DND-41 (cell line): ENCODE measurements at regions not wholly inside any gene's neighbourhood (a gene's known extent, or its start where the extent isn't known, plus 50 kb on each side); places are given as distances from the start of the nearest gene placed in this dataset.

Experiments
- ATAC-seq: fragments of 200-7000 bp; cut with Tn5 transposase; 3 replicates; pipeline ENCODE4 v1.9.1; 2021; ENCODE audit warnings: low read depth; ENCODE audit not compliant: insufficient read depth
- DNase-seq: peaks from one replicate; pipeline ENCODE4 v3.0.0-alpha.2; 2020
- H2AFZ ChIP-seq: 2 replicates; pipeline ENCODE4 v1.6.0; 2012; ENCODE audit warnings: low read depth, low read length
- H3K27ac ChIP-seq: 2 replicates; pipeline ENCODE4 v1.5.1; 2012; ENCODE audit warnings: low read length, inconsistent platforms
- H3K27me3 ChIP-seq: fragments of 200-600 bp; sonication (generic); 2 replicates; pipeline ENCODE4 v1.6.0; 2012; ENCODE audit warnings: low read length, mild to moderate bottlenecking, inconsistent platforms; ENCODE audit not compliant: insufficient read depth, poor library complexity
- H3K36me3 ChIP-seq: 2 replicates; pipeline ENCODE4 v1.5.1; 2012; ENCODE audit warnings: low read length, inconsistent platforms; ENCODE audit not compliant: insufficient read depth
- H3K4me1 ChIP-seq: 2 replicates; pipeline ENCODE4 v1.5.1; 2012; ENCODE audit warnings: mild to moderate bottlenecking, low read length; ENCODE audit not compliant: insufficient read depth
- H3K4me2 ChIP-seq: 2 replicates; pipeline ENCODE4 v1.6.0; 2012; ENCODE audit warnings: mild to moderate bottlenecking, moderate library complexity, low read length, inconsistent platforms; ENCODE audit not compliant: insufficient read depth
- H3K4me3 ChIP-seq, 2 experiments: fragments of 200-600 bp in 1 of 2; shearing (Covaris generic) in 1 of 2; 2 replicates each; pipeline ENCODE4 v1.5.1; 2012 to 2016; ENCODE audit warnings: inconsistent platforms in 2 of 2, low read length in 2 of 2, mild to moderate bottlenecking in 2 of 2, low read depth in 1 of 2, moderate library complexity in 1 of 2
- H3K79me2 ChIP-seq: 2 replicates; pipeline ENCODE4 v1.6.0; 2012; ENCODE audit warnings: low read length, inconsistent platforms; ENCODE audit not compliant: insufficient read depth
- H3K9ac ChIP-seq: 2 replicates; pipeline ENCODE4 v1.6.0; 2012; ENCODE audit warnings: low read depth, mild to moderate bottlenecking, inconsistent platforms, low read length, moderate library complexity
- H3K9me3 ChIP-seq: 2 replicates; pipeline ENCODE4 v1.5.1; 2012; ENCODE audit warnings: low read length, moderate library complexity, mild to moderate bottlenecking, inconsistent platforms; ENCODE audit not compliant: insufficient read depth, severe bottlenecking
- H4K20me1 ChIP-seq: 2 replicates; pipeline ENCODE4 v1.6.0; 2012; ENCODE audit warnings: low read length; ENCODE audit not compliant: insufficient read depth
- CTCF ChIP-seq: IDR thresholded peaks from 2 replicates; pipeline ENCODE4 v1.5.1; 2012; ENCODE audit warnings: borderline replicate concordance, low read length, moderate library complexity, mild to moderate bottlenecking; ENCODE audit not compliant: poor library complexity, severe bottlenecking; ENCODE audit errors: extremely low read depth
- EZH2 ChIP-seq: IDR thresholded peaks from 3 replicates; pipeline ENCODE4 v1.6.1; 2012; ENCODE audit warnings: borderline replicate concordance, low read depth, mild to moderate bottlenecking, moderate library complexity, low read length, inconsistent platforms; ENCODE audit not compliant: severe bottlenecking

GRCh38 chr17:73901249-73901648 is 257.0 kb upstream of the SDK2 start:
- H3K27me3 ChIP-seq, result no peaks in the 10 kb centered on the region
- no peak overlapping the region for H3K9ac ChIP-seq
- H3K4me3 ChIP-seq, result no peak overlapping the region
- DNase-seq (no peak), ATAC-seq (no peak)
- H4K20me1 ChIP-seq, result no peaks in the 10 kb centered on the region
- H3K27ac ChIP-seq, result no peak overlapping the region
- TF ChIP-seq EZH2, result no peak
- no peak for TF ChIP-seq CTCF
- no peaks in the 10 kb centered on the region for H3K36me3 ChIP-seq
- H3K9me3 ChIP-seq, result no peaks in the 10 kb centered on the region
- H2AFZ ChIP-seq, result no peak overlapping the region
- H3K79me2 ChIP-seq, result no peaks in the 10 kb centered on the region
- no peak overlapping the region for H3K4me2 ChIP-seq
- H3K4me1 ChIP-seq, result no peaks in the 10 kb centered on the region

- H3K79me2 ChIP-seq, result no peaks in the 10 kb centered on the region
- H3K9ac ChIP-seq, result no peak overlapping the region
- no peaks in the 10 kb centered on the region for H3K27me3 ChIP-seq
- TF ChIP-seq EZH2 (no peak), CTCF (no peak)
- no peaks in the 10 kb centered on the region for H3K36me3 ChIP-seq
- ATAC-seq, result no peak
- no peak overlapping the region for H3K4me2 ChIP-seq
- H3K4me1 ChIP-seq, result no peaks in the 10 kb centered on the region
- no peak for DNase-seq
- no peak overlapping the region for H2AFZ ChIP-seq
- no peak overlapping the region for H3K27ac ChIP-seq
- H3K4me3 ChIP-seq, result no peak overlapping the region
- H3K9me3 ChIP-seq, result no peaks in the 10 kb centered on the region
- no peaks in the 10 kb centered on the region for H4K20me1 ChIP-seq
These were observed 257.6 kb upstream of the SDK2 start for GRCh38 chr17:73901661-73902415.

GRCh38 chr17:73902416-73903181 is 258.4 kb upstream of the SDK2 start:
- no peaks in the 10 kb centered on the region for H3K4me1 ChIP-seq
- H3K9me3 ChIP-seq, result no peaks in the 10 kb centered on the region
- no peak overlapping the region for H3K4me2 ChIP-seq
- ATAC-seq (no peak), DNase-seq (no peak)
- no peak for TF ChIP-seq EZH2
- no peak for TF ChIP-seq CTCF
- no peak overlapping the region for H2AFZ ChIP-seq
- no peak overlapping the region for H3K4me3 ChIP-seq
- no peaks in the 10 kb centered on the region for H3K36me3 ChIP-seq
- H3K9ac ChIP-seq, result no peak overlapping the region
- H3K27me3 ChIP-seq, result no peaks in the 10 kb centered on the region
- H3K79me2 ChIP-seq, result no peaks in the 10 kb centered on the region
- H3K27ac ChIP-seq, result no peak overlapping the region
- no peaks in the 10 kb centered on the region for H4K20me1 ChIP-seq
